PFSK-1 (cell line): ENCODE measurements at regions not wholly inside any gene's neighbourhood (a gene's known extent, or its start where the extent isn't known, plus 50 kb on each side); places are given as distances from the start of the nearest gene placed in this dataset.

Source experiments
- POLR2AphosphoS5 ChIP-seq: IDR thresholded peaks from 2 replicates; pipeline ENCODE4 v1.6.1; 2012; ENCODE audit warnings: low read depth, mild to moderate bottlenecking, control low read depth, low read length, moderate library complexity
- REST ChIP-seq, 2 experiments: IDR thresholded peaks; 2 replicates each; pipeline versions ENCODE4 v1.6.1 to v1.8.0; 2011 to 2012; ENCODE audit warnings: low read depth in 2 of 2, low read length in 2 of 2, control low read depth in 1 of 2, inconsistent platforms in 1 of 2, mild to moderate bottlenecking in 1 of 2, moderate library complexity in 1 of 2; ENCODE audit not compliant: insufficient read depth in 1 of 2
- SIN3A ChIP-seq: IDR thresholded peaks from 2 replicates; pipeline ENCODE4 v1.6.1; 2012; ENCODE audit warnings: mild to moderate bottlenecking, low read length, moderate library complexity, borderline replicate concordance; ENCODE audit not compliant: insufficient read depth
- TAF1 ChIP-seq: IDR thresholded peaks from 2 replicates; pipeline ENCODE4 v1.6.1; 2012; ENCODE audit warnings: low read length, control low read depth, borderline replicate concordance; ENCODE audit not compliant: insufficient read depth

- TF ChIP-seq REST (IDR thresholded peaks at IDR 0.05; ENCODE audit: insufficient read depth in 1 of 2, low read depth in 2 of 2, low read length in 2 of 2) (no peak), POLR2AphosphoS5 (no peak), TAF1 (no peak), SIN3A (no peak)
Measured at GRCh38 chr2:11968521-11968920, 222.1 kb downstream of the LPIN1 start.
